SK-N-SH (cell line): ENCODE measurements at regions not wholly inside any gene's neighbourhood (a gene's known extent, or its start where the extent isn't known, plus 50 kb on each side); places are given as distances from the start of the nearest gene placed in this dataset.

Experiments
- CTCF ChIP-seq: fragments of 200-600 bp; sonication (generic); IDR thresholded peaks from 2 replicates; pipeline ENCODE4 v1.6.1; 2017; ENCODE audit warnings: antibody characterized with exemption, mild to moderate bottlenecking, moderate library complexity
- EP300 ChIP-seq, 2 experiments: IDR thresholded peaks; 2 replicates each; pipeline versions ENCODE4 v1.4.0 to v1.6.1; 2012; ENCODE audit warnings: borderline replicate concordance in 1 of 2, low read depth in 1 of 2, low read length in 1 of 2
- GATA2 ChIP-seq: sonication (generic); formaldehyde crosslinking; IDR thresholded peaks from 2 replicates; pipeline ENCODE4 v1.5.0; 2020; ENCODE audit warnings: mild to moderate bottlenecking, missing genetic modification reagents
- MXI1 ChIP-seq: IDR thresholded peaks from 2 replicates; pipeline ENCODE4 v1.6.1; 2012; ENCODE audit warnings: mild to moderate bottlenecking, low read depth, low read length, improper control_type of control experiment
- SMC3 ChIP-seq: IDR thresholded peaks from 2 replicates; pipeline ENCODE4 v1.6.1; 2012; ENCODE audit warnings: low read depth, low read length, improper control_type of control experiment
- TAF1 ChIP-seq: IDR thresholded peaks from 2 replicates; pipeline ENCODE4 v1.6.1; 2012; ENCODE audit warnings: low read depth, mild to moderate bottlenecking, low read length, moderate library complexity, borderline replicate concordance
- TCF12 ChIP-seq: IDR thresholded peaks from 2 replicates; pipeline ENCODE4 v1.4.0; 2012

DNA sequence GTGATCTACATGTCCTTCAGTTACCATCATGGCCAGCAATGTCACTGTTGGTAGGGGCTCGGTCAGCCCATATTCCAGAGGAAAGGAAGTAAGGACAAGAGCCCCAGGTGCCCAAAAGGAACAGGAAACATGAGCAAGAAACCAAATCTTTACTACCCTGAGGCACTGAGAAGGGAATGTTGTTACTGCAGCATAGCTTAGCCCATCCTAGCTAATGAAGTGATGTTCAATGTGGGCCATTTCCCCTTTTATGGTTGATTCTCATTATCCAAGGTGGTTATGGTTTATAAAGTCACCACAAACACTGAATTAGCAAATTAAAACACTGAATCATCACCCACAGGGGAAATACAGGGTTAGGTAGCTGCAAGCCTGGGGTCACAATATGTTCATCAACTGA lies 88.4 kb upstream of the C10orf90 start:
- TF ChIP-seq SMC3 (no peak), CTCF (no peak), GATA2 (CRISPR knock-in tag) (no peak), TAF1 (no peak), TCF12 (no peak), EP300 (IDR thresholded peaks at IDR 0.05; ENCODE audit: borderline replicate concordance in 1 of 2, low read depth in 1 of 2, low read length in 1 of 2) (no peak), MXI1 (no peak)
